ENCODE measurements at regions not wholly inside any gene's neighbourhood (a gene's known extent, or its start where the extent isn't known, plus 50 kb on each side); places are given as distances from the start of the nearest gene placed in this dataset.

DNA sequence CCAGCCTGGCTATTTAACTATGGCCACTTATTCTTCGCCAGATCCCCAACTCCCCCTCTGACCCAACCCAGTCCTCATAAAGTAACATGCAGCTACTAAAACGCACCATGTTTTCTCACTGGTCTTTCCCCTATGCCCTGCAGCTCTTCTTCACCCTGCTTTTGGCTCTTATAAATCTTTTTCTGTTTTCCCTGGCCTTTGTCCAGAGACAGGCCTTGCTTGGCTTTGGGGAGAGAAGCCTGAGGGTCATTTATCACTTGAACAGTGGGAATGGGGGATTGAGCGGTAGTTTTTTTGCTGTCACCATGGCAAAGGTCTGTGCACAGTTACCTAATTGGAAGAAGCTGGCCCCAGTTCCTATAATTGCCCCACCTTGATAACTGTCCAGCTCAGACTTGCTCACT lies 202.9 kb upstream of the NT5C1B start:
- no peak for DNase-seq
- no peaks in the 10 kb centered on the region for H3K9me3 ChIP-seq
- ATAC-seq = no peak
- peak overlapping the region in 1 of 12 donors; percentile 57 for H3K27ac ChIP-seq
- TF ChIP-seq, protein P1, sequence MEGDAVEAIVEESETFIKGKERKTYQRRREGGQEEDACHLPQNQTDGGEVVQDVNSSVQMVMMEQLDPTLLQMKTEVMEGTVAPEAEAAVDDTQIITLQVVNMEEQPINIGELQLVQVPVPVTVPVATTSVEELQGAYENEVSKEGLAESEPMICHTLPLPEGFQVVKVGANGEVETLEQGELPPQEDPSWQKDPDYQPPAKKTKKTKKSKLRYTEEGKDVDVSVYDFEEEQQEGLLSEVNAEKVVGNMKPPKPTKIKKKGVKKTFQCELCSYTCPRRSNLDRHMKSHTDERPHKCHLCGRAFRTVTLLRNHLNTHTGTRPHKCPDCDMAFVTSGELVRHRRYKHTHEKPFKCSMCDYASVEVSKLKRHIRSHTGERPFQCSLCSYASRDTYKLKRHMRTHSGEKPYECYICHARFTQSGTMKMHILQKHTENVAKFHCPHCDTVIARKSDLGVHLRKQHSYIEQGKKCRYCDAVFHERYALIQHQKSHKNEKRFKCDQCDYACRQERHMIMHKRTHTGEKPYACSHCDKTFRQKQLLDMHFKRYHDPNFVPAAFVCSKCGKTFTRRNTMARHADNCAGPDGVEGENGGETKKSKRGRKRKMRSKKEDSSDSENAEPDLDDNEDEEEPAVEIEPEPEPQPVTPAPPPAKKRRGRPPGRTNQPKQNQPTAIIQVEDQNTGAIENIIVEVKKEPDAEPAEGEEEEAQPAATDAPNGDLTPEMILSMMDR (IDR thresholded peaks at IDR 0.05) = no peak
- no peak for TF ChIP-seq POLR2A (IDR thresholded peaks at IDR 0.05)
- 69 to 83% (median 78%) methylated on average over 3 of the region's 3 CpGs for WGBS, 4 donors
- H3K4me1 ChIP-seq = peaks cover 0 to 26% (median 5%) of the 10 kb centered on the region in 12 donors
- no peaks in the 10 kb centered on the region for H3K27me3 ChIP-seq
- intact Hi-C loops (cut with DNase I) = no loop called here
- no peak overlapping the region for H3K4me3 ChIP-seq
- no peaks in the 10 kb centered on the region for H3K36me3 ChIP-seq

DNA sequence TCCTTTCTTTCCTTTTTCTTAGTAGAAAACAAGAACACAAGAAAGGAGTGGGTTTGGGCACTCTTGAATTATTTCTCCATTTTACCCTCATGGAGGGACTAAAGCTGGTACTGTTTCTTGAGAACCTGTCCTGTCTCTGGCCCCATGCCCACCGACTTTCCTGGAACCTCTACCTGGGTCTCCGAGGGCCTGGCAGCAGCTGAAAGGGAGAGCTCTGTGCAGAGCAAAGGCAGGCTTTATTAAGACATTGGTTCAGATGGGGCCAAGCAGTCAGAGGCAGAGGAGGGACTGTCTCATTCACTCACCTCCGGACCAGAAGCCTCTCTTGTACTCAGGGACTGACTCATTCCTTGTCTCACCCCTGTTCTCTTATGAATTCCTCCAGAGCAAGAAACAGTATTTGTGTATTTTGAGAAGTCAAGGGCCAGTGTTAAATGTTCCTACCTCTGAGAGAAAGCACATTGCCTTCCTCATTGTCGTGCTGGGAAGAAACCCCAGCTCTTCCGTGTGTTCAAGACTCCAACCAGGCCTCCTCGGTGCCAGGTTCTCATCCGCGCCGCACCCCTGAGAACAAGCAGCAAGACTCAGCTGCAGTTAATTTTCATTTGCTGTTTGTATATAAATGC lies 201.9 kb upstream of the NT5C1B start:
- Histone ChIP-seq H3K4me1 (peaks cover 0 to 26% (median 5%) of the 10 kb centered on the region in 12 donors), H3K9me3 (no peaks in the 10 kb centered on the region), H3K27me3 (no peaks in the 10 kb centered on the region), H3K4me3 (no peak overlapping the region), H3K36me3 (no peaks in the 10 kb centered on the region), H3K27ac (peak overlapping the region in 1 of 12 donors; percentile 57)
- no peak for DNase-seq
- TF ChIP-seq, protein P1 (IDR thresholded peaks at IDR 0.05) = no peak
- WGBS, 4 donors = 95 to 99% (median 97%) methylated on average over 9 of the region's 9 CpGs
- no peak for ATAC-seq
- intact Hi-C loops (cut with DNase I) = no loop called here

DNA sequence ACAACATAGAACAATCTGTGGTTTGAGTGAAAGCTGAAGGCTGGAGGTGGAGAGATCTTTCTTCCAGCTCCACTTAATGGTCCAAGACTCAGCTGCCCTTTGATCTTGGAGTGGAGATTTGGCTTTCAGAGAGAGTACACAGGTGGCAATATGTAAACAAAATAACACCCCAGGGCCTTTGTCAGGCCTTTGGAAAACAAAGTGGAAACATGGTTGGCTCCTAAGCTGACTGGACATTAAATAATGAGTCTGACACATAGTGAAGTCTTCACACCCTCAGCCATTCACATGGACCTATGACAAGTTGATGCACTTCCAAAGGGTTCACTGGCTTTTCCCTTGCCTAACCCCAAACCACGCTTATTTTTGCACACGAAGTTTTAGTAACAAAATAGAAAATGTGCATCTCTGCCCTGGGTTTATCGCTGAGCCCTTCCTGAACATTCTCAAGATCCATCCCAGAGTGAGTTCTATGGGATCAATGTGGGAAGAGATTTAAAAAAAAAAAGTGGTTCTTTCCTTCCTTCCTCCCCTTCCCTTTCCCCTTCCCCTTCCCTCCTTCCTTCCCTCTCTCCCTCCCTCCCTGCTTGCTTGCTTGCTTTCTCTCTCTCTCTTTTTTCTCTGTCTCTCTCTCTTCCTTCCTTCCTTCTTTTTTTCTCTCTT lies 201.3 kb upstream of the NT5C1B start:
- no peak for ATAC-seq
- WGBS, 4 donors = 81 to 97% (median 94%) methylated on average over 3 of the region's 3 CpGs
- TF ChIP-seq, protein P1 (IDR thresholded peaks at IDR 0.05) = no peak
- TF ChIP-seq POLR2A (IDR thresholded peaks at IDR 0.05) = no peak
- peaks cover 0 to under 1% (median 0%) of the 10 kb centered on the region in 12 donors for H3K9me3 ChIP-seq
- no peaks in the 10 kb centered on the region for H3K27me3 ChIP-seq
- peak overlapping the region in 1 of 12 donors; percentile 57 for H3K27ac ChIP-seq
- no peak overlapping the region for H3K4me3 ChIP-seq
- peaks cover 0 to 26% (median 5%) of the 10 kb centered on the region in 12 donors for H3K4me1 ChIP-seq
- intact Hi-C loops (cut with DNase I) = no loop called here
- no peaks in the 10 kb centered on the region for H3K36me3 ChIP-seq
- DNase-seq = no peak

DNA sequence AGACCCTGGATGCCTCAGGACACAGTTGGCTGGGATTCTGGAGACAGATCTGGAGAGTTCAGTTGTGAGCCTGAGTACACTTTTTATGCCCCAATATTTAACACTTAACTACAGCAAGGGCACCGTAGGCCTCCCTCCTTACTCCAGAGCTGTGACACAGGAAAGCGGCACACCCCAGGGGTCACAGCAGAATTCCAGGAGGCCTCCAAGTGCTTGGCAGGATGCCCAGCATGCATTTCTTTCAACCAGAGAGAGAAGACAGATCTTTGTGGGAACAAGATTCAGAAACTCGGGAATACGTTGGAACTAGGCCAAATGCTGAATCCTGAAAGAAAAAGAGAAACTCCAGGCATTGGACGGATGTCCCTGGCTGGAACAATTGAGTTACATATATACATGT lies 199.2 kb upstream of the NT5C1B start:
- 38 to 55% (median 44%) methylated on average over 5 of the region's 5 CpGs for WGBS, 4 donors
- TF ChIP-seq, protein P1 (IDR thresholded peaks at IDR 0.05) = no peak
- no peak for TF ChIP-seq POLR2A (IDR thresholded peaks at IDR 0.05)

More for the DNA sequence above, 199.2 kb upstream of the NT5C1B start:
- Histone ChIP-seq H3K27ac (no peak overlapping the region), H3K27me3 (no peaks in the 10 kb centered on the region), H3K9me3 (peaks cover 0 to 14% (median 0%) of the 10 kb centered on the region in 12 donors), H3K36me3 (no peaks in the 10 kb centered on the region), H3K4me1 (peaks cover 0 to 26% (median 5%) of the 10 kb centered on the region in 12 donors), H3K4me3 (no peak overlapping the region)
- ATAC-seq (peak in 3 of 4 donors; percentile 24 to 45 (median 24)), DNase-seq (peak in 4 of 5 donors; percentile 38 to 72 (median 55))
- intact Hi-C loops (cut with DNase I) = no loop called here

Data from heart left ventricle (tissue), 16 donors.